Ovary (tissue), 7 donors: ENCODE measurements at regions not wholly inside any gene's neighbourhood (a gene's known extent, or its start where the extent isn't known, plus 50 kb on each side); places are given as distances from the start of the nearest gene placed in this dataset.
"Not testable (repeated sequence)": the region's sequence is repeated elsewhere in the genome, so short reads cannot be mapped to it uniquely, and the experiment has no call there.

Experiments used
- DNase-seq, 5 donors: peaks; one replicate each; pipeline ENCODE4 v3.0.0-alpha.2; 2019 to 2020
- H3K27ac ChIP-seq, 2 donors: fragments of 200-600 bp; one replicate each; pipeline versions ENCODE4 v1.5.1 to v1.8.0; 2019 to 2022
- H3K27me3 ChIP-seq: fragments of 200-600 bp; one replicate; pipeline ENCODE4 v1.8.0; 2022
- H3K36me3 ChIP-seq: fragments of 200-600 bp; sonication (generic); one replicate; pipeline ENCODE4 v1.5.1; 2019
- H3K4me1 ChIP-seq: one replicate; pipeline ENCODE4 v1.8.1; 2013; ENCODE audit warnings: mild to moderate bottlenecking, moderate library complexity; ENCODE audit not compliant: insufficient read depth
- H3K4me3 ChIP-seq: fragments of 200-600 bp; sonication (generic); one replicate; pipeline ENCODE4 v1.5.1; 2017
- H3K9me3 ChIP-seq, 2 donors: fragments of 200-600 bp in 1 of 2; sonication (generic) in 1 of 2; one replicate each; pipeline versions ENCODE4 v1.5.1 to v1.8.1; 2013 to 2019; ENCODE audit warnings: mild to moderate bottlenecking in 1 of 2, moderate library complexity in 1 of 2
- EP300 ChIP-seq: sonication (generic); formaldehyde crosslinking; IDR thresholded peaks from one replicate; pipeline ENCODE4 v1.6.1; 2017; ENCODE audit warnings: antibody characterized with exemption
- POLR2A ChIP-seq: fragments of 450-650 bp; IDR thresholded peaks from one replicate; pipeline ENCODE4 v1.6.1; 2017; ENCODE audit warnings: antibody characterized with exemption, mild to moderate bottlenecking, moderate library complexity
- WGBS, 3 donors: extraction: QIAGEN DNeasy Blood & Tissue Kit in 1 of 3; methylation state at CpG; one replicate each; pipeline versions ENCODE4 v1.1.5 to v1.1.7; 2013 to 2017; 5-methylcytosine and 5-hydroxymethylcytosine counted together
- intact Hi-C, 4 donors: fragments of 100-400 bp; cut with DNase I; formaldehyde crosslinking; loops; one replicate each; pipeline versions ENCODE4 v1.11.0 to v1.15.1; 2022 to 2023
- TF ChIP-seq, protein P1 (sequence below), 3 donors: fragments of 450-650 bp in 2 of 3; fragments of 200-600 bp in 1 of 3; IDR thresholded peaks; one replicate each; pipeline versions ENCODE4 v1.5.1 to v1.8.0; 2016 to 2022; ENCODE audit warnings: antibody characterized with exemption in 3 of 3, mild to moderate bottlenecking in 1 of 3
- donor health status: DM: no; HTN: no; CAD: no; lungs with moderate emphysema.
- donor health status: DM: no; HTN: no; CAD: no.
- donor health status: Bipolar disorder and iron deficiency.
- donor health status: DM: no; HTN: no; CAD: no.
- donor health status: DM: yes; HTN: yes; CAD: no.

- H3K9me3 ChIP-seq, result no peaks in the 10 kb centered on the region
- H3K36me3 ChIP-seq, result no peaks in the 10 kb centered on the region
- TF ChIP-seq, protein P1, sequence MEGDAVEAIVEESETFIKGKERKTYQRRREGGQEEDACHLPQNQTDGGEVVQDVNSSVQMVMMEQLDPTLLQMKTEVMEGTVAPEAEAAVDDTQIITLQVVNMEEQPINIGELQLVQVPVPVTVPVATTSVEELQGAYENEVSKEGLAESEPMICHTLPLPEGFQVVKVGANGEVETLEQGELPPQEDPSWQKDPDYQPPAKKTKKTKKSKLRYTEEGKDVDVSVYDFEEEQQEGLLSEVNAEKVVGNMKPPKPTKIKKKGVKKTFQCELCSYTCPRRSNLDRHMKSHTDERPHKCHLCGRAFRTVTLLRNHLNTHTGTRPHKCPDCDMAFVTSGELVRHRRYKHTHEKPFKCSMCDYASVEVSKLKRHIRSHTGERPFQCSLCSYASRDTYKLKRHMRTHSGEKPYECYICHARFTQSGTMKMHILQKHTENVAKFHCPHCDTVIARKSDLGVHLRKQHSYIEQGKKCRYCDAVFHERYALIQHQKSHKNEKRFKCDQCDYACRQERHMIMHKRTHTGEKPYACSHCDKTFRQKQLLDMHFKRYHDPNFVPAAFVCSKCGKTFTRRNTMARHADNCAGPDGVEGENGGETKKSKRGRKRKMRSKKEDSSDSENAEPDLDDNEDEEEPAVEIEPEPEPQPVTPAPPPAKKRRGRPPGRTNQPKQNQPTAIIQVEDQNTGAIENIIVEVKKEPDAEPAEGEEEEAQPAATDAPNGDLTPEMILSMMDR (IDR thresholded peaks at IDR 0.05), result no peak
- no peak for TF ChIP-seq POLR2A
- no peak for TF ChIP-seq EP300
- DNase-seq, result no peak
- H3K27me3 ChIP-seq, result no peaks in the 10 kb centered on the region
- intact Hi-C loops, result no loop called here
- H3K4me3 ChIP-seq, result peak overlapping the region; percentile 28
- no peak overlapping the region for H3K27ac ChIP-seq
- WGBS, 3 donors, result 16 to 18% (median 18%) methylated on average over 17 of the region's 17 CpGs
- no peaks in the 10 kb centered on the region for H3K4me1 ChIP-seq
Measured at GRCh38 chr3:87793337-87793877, 265.4 kb downstream of the CGGBP1 start.

GRCh38 chr3:87792534-87793336 lies 266.1 kb downstream of the CGGBP1 start, which contains the start of gene HTR1F:
HTR1F (plus strand) TSS chr3:87792706.
- H3K4me1 ChIP-seq, result no peaks in the 10 kb centered on the region
- H3K27me3 ChIP-seq, result no peaks in the 10 kb centered on the region
- no peak within 1 kb of the TSS for H3K27ac ChIP-seq
- H3K9me3 ChIP-seq, result no peaks in the 10 kb centered on the region
- H3K4me3 ChIP-seq, result peak within 1 kb of the TSS; percentile 28
- peak in 1 of 5 donors; percentile 8 for DNase-seq
- WGBS, 3 donors, result 1% methylated on average over 57 to 62 of the region's 62 CpGs
- TF ChIP-seq EP300 (no peak), POLR2A (no peak)
- TF ChIP-seq, protein P1 (IDR thresholded peaks at IDR 0.05), result no peak
- H3K36me3 ChIP-seq, result no peaks in the 10 kb centered on the region
- intact Hi-C loops, result no loop called here

DNA sequence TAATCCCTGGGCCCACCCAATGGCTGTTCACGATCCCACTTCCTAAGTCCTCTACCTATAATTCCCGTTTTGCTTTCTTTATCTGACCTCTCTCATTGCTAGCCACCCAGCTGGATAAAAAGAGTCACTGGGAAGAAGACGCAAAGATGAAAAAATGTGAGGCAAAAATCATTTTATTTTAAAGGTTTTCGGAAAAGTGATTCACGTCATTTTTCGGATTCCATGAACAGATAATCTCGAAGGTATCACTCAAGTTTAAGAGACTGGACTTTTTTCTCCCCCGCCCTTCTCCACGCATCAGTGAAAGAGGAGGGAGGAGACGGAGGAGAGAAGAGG lies 266.6 kb downstream of the CGGBP1 start:
- H3K9me3 ChIP-seq, result no peaks in the 10 kb centered on the region
- no peaks in the 10 kb centered on the region for H3K27me3 ChIP-seq
- DNase-seq, result no peak
- WGBS, 3 donors, result 7 to 11% (median 11%) methylated on average over 10 of the region's 10 CpGs
- TF ChIP-seq EP300, result no peak
- intact Hi-C loops, result no loop called here
- H3K4me3 ChIP-seq, result peak overlapping the region; percentile 28
- H3K36me3 ChIP-seq, result no peaks in the 10 kb centered on the region
- no peaks in the 10 kb centered on the region for H3K4me1 ChIP-seq
- H3K27ac ChIP-seq, result no peak overlapping the region

DNA sequence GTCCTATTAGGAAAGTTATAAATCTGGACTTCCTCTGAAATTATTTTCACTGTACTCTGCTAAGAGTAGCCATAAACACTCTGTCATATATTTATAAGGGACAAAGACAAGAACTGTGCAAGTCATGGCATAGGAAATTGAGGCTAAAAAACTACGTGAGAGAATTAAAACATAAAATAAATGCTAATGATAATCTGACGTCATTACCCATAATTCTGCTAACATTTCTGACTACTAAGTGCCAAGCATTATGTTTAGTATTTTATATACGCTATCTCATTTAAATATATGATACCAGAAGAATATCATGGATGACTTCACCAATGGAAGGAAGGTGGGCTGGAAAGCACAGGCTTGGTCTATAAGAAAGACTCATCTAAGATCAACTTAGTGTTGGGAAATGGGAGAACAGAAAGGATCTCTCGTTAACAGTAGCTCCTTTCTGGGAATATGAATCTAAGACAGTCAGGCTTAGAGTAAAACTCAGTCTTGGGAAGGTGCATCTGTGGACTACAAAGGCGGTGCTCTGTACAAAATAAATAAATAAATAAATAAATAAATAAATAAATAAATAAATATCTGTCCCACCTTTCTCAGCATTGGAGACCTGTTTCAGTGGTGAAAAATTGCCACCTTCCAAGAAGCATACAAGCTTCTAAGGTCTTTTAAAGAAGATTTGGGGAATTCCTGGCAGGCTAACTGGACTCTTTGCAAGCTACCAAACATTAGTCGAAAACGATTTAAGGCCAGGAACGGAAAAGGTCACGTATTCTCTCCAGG lies 267.4 kb downstream of the CGGBP1 start:
- Histone ChIP-seq H3K27ac (no peak overlapping the region), H3K9me3 (no peaks in the 10 kb centered on the region), H3K27me3 (no peaks in the 10 kb centered on the region), H3K4me1 (no peaks in the 10 kb centered on the region), H3K36me3 (no peaks in the 10 kb centered on the region), H3K4me3 (no peak overlapping the region)
- no peak for DNase-seq
- TF ChIP-seq, protein P1 (IDR thresholded peaks at IDR 0.05), result no peak
- TF ChIP-seq POLR2A (no peak), EP300 (no peak)
- intact Hi-C loops, result no loop called here
- 74 to 80% (median 77%) methylated on average over 9 of the region's 9 CpGs for WGBS, 3 donors

GRCh38 chr3:87789049-87789448 lies 269.8 kb downstream of the CGGBP1 start:
- WGBS, 3 donors, result 74 to 78% (median 75%) methylated on average over 3 of the region's 3 CpGs
- H3K27ac ChIP-seq, result not testable (repeated sequence)

More at GRCh38 chr3:87789049-87789448, 269.8 kb downstream of the CGGBP1 start:
- intact Hi-C loops, H3K4me3 ChIP-seq, H3K27me3 ChIP-seq, H3K36me3 ChIP-seq, DNase-seq, H3K4me1 ChIP-seq, H3K9me3 ChIP-seq: not testable (repeated sequence)
